Brain microvascular endothelial cell (primary cell): ENCODE measurements at regions not wholly inside any gene's neighbourhood (a gene's known extent, or its start where the extent isn't known, plus 50 kb on each side); places are given as distances from the start of the nearest gene placed in this dataset.

Experiments
- DNase-seq: peaks from one replicate; pipeline ENCODE4 v3.0.0-alpha.2; 2020
- H3K27ac ChIP-seq: fragments of 250-450 bp; sonication (Bioruptor Pico); 2 replicates; pipeline ENCODE4 v1.5.1; 2020; ENCODE audit warnings: mild to moderate bottlenecking, moderate library complexity
- H3K27me3 ChIP-seq: fragments of 250-450 bp; sonication (Bioruptor Pico); replicated peaks from 2 replicates; pipeline ENCODE4 v1.5.1; 2020; ENCODE audit warnings: mild to moderate bottlenecking
- H3K36me3 ChIP-seq: fragments of 250-450 bp; sonication (Bioruptor Pico); replicated peaks from 2 replicates; pipeline ENCODE4 v1.5.1; 2020; ENCODE audit warnings: mild to moderate bottlenecking
- H3K4me3 ChIP-seq: 2 replicates; pipeline ENCODE4 v1.5.1; 2011; ENCODE audit warnings: low read depth, mild to moderate bottlenecking, control low read depth, low read length, moderate library complexity
- CTCF ChIP-seq: IDR thresholded peaks from 2 replicates; pipeline ENCODE4 v1.5.1; 2011; ENCODE audit warnings: low read depth, mild to moderate bottlenecking, moderate library complexity, low read length, control low read depth, inconsistent platforms; ENCODE audit errors: missing control alignments
- in situ Hi-C: cut with HindIII; loops from 2 replicates; pipeline ENCODE4 v1.10.0; 2017; ENCODE audit warnings: low sequenced_read_pairs, low pct_ligation_motif_present

DNA sequence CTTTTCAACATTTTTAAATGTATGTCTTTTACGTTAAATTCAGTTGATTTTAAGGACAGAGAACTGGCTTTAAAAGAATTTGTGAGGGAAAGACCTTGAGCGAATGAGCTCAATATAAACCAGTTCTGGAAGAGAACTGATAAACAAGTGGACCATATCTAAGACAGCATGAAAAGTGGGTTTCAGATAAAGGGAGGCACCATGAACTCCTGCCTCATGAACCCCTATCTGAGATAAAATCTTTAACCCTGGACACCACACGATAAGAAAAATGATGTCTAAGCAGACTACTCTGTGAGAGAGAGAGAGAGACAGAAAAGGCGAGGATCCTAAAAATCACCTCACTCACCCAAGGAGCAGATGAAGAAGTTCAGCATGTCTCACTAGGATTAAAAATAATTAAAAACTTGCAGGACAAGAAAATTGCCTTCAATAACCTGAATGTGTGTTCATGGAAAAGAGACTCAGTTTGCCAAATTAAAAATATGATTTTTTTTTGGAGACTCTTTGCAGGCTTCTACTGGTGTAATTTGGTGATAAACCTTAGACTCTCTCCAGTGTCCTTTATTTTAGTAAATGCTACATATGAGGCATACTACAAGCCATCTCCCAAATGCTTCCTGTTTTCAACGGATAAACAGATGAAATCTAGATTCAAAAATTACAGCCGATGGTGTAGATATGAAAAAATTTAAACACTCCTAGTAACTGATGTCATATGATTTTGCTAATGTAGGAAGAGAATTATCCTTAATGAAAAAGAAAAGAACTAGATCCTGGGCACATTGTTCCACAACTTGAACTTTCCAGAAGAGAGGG, 299.5 kb downstream of the ADGB start:
- no peak for TF ChIP-seq CTCF
- no peaks in the 10 kb centered on the region for H3K36me3 ChIP-seq
- no peak overlapping the region for H3K4me3 ChIP-seq
- in situ Hi-C loops: no loop called here
- no peak for DNase-seq
- no peaks in the 10 kb centered on the region for H3K27me3 ChIP-seq
- H3K27ac ChIP-seq: no peak overlapping the region

DNA sequence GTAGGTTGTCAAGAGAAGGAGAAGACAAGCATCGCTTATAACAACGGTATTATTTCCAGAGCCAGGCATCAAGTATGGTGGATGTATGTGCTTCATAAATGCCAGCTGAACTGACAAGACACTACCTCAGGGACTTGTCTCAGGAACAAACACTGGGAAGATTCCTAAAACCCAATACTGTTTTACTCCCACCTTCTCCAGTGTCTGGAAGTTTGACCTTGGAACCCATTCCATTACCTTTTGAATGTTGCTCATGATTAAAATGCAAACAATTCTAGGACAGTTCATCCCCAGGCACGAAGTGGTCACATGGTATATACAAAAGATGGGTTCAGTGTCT, 300.1 kb downstream of the ADGB start:
- no peak for TF ChIP-seq CTCF
- Histone ChIP-seq H3K36me3 (no peaks in the 10 kb centered on the region), H3K4me3 (no peak overlapping the region), H3K27me3 (no peaks in the 10 kb centered on the region), H3K27ac (no peak overlapping the region)
- DNase-seq: no peak
- in situ Hi-C loops: no loop called here

- no peak for DNase-seq
- H3K27ac ChIP-seq: no peak overlapping the region
- H3K27me3 ChIP-seq: no peaks in the 10 kb centered on the region
- H3K4me3 ChIP-seq: no peak overlapping the region
- in situ Hi-C loops: no loop called here
- peak; percentile 6 for TF ChIP-seq CTCF
- no peaks in the 10 kb centered on the region for H3K36me3 ChIP-seq
Observed at GRCh38 chr6:146901940-146902816, 302.0 kb upstream of the STXBP5 start.

- Histone ChIP-seq H3K27ac (no peak overlapping the region), H3K36me3 (no peaks in the 10 kb centered on the region), H3K4me3 (no peak overlapping the region), H3K27me3 (no peaks in the 10 kb centered on the region)
- in situ Hi-C loops: no loop called here
- TF ChIP-seq CTCF: no peak
- DNase-seq: no peak
Observed at GRCh38 chr6:146902846-146903245, 301.4 kb upstream of the STXBP5 start.

- Histone ChIP-seq H3K27me3 (no peaks in the 10 kb centered on the region), H3K4me3 (no peak overlapping the region), H3K36me3 (no peaks in the 10 kb centered on the region), H3K27ac (no peak overlapping the region)
- in situ Hi-C loops: no loop called here
- DNase-seq: no peak
- TF ChIP-seq CTCF: no peak
Observed at GRCh38 chr6:146903451-146903850, 300.8 kb upstream of the STXBP5 start.
